Stimulated activated naive CD8-positive, alpha-beta T cell treated with anti-CD3 and anti-CD28 coated beads, Interleukin-15, Interleukin-2, amounts not matched to agents 100 ng/mL and 50 ng/mL, for 24 hours (primary cell): ENCODE measurements at regions not wholly inside any gene's neighbourhood (a gene's known extent, or its start where the extent isn't known, plus 50 kb on each side); places are given as distances from the start of the nearest gene placed in this dataset.
"Not testable (repeated sequence)": the region's sequence is repeated elsewhere in the genome, so short reads cannot be mapped to it uniquely, and the experiment has no call there.

Source experiments
- H3K27ac Mint-ChIP-seq: one replicate; pipeline ENCODE4 v1.8.0; 2021; ENCODE audit warnings: mild to moderate bottlenecking, mixed read lengths
- H3K27me3 Mint-ChIP-seq: one replicate; pipeline ENCODE4 v1.8.0; 2021; ENCODE audit warnings: mixed read lengths
- H3K36me3 Mint-ChIP-seq: one replicate; pipeline ENCODE4 v1.8.0; 2021; ENCODE audit warnings: low read depth, mixed read lengths
- H3K4me1 Mint-ChIP-seq: one replicate; pipeline ENCODE4 v1.8.0; 2021; ENCODE audit warnings: low read depth, mixed read lengths
- H3K4me3 Mint-ChIP-seq: one replicate; pipeline ENCODE4 v1.8.0; 2021; ENCODE audit warnings: mild to moderate bottlenecking, mixed read lengths
- H3K9me3 Mint-ChIP-seq: one replicate; pipeline ENCODE4 v1.8.0; 2021; ENCODE audit warnings: mixed read lengths

GRCh38 chr15:81852411-81853149, 193.2 kb downstream of the MEX3B start:
- Mint-ChIP-seq H3K27me3 (no peaks in the 10 kb centered on the region), H3K9me3 (no peaks in the 10 kb centered on the region), H3K4me1 (no peaks in the 10 kb centered on the region), H3K36me3 (no peaks in the 10 kb centered on the region), H3K4me3 (no peak overlapping the region), H3K27ac (no peak overlapping the region)

GRCh38 chr15:81851757-81852156, 194.1 kb downstream of the MEX3B start:
- Mint-ChIP-seq H3K27ac (no peak overlapping the region), H3K4me1 (no peaks in the 10 kb centered on the region), H3K9me3 (no peaks in the 10 kb centered on the region), H3K27me3 (no peaks in the 10 kb centered on the region), H3K4me3 (no peak overlapping the region), H3K36me3 (no peaks in the 10 kb centered on the region)

GRCh38 chr15:81851325-81851724, 194.5 kb downstream of the MEX3B start:
- Mint-ChIP-seq H3K36me3 (no peaks in the 10 kb centered on the region), H3K9me3 (no peaks in the 10 kb centered on the region), H3K4me3 (no peak overlapping the region), H3K27me3 (no peaks in the 10 kb centered on the region), H3K4me1 (no peaks in the 10 kb centered on the region), H3K27ac (no peak overlapping the region)

- no peaks in the 10 kb centered on the region for H3K36me3 Mint-ChIP-seq
- H3K9me3 Mint-ChIP-seq: no peaks in the 10 kb centered on the region
- no peak overlapping the region for H3K27ac Mint-ChIP-seq
- no peak overlapping the region for H3K4me3 Mint-ChIP-seq
- no peaks in the 10 kb centered on the region for H3K27me3 Mint-ChIP-seq
- no peaks in the 10 kb centered on the region for H3K4me1 Mint-ChIP-seq
These were observed 196.5 kb downstream of the MEX3B start for GRCh38 chr15:81849289-81849688.

- H3K4me1 Mint-ChIP-seq: no peaks in the 10 kb centered on the region
- no peak overlapping the region for H3K4me3 Mint-ChIP-seq
- no peaks in the 10 kb centered on the region for H3K9me3 Mint-ChIP-seq
- no peak overlapping the region for H3K27ac Mint-ChIP-seq
- no peaks in the 10 kb centered on the region for H3K36me3 Mint-ChIP-seq
- H3K27me3 Mint-ChIP-seq: no peaks in the 10 kb centered on the region
These were observed 197.1 kb downstream of the MEX3B start for GRCh38 chr15:81848701-81849100.

GRCh38 chr15:81843757-81844407, 201.9 kb downstream of the MEX3B start:
- Mint-ChIP-seq H3K27ac (no peak overlapping the region), H3K36me3 (no peaks in the 10 kb centered on the region), H3K27me3 (no peaks in the 10 kb centered on the region), H3K4me3 (no peak overlapping the region), H3K9me3 (no peaks in the 10 kb centered on the region), H3K4me1 (no peaks in the 10 kb centered on the region)

- H3K27me3 Mint-ChIP-seq: no peaks in the 10 kb centered on the region
- no peaks in the 10 kb centered on the region for H3K9me3 Mint-ChIP-seq
- no peaks in the 10 kb centered on the region for H3K36me3 Mint-ChIP-seq
- no peak overlapping the region for H3K27ac Mint-ChIP-seq
- H3K4me1 Mint-ChIP-seq: no peaks in the 10 kb centered on the region
- H3K4me3 Mint-ChIP-seq: no peak overlapping the region
These were observed 202.6 kb downstream of the MEX3B start for GRCh38 chr15:81843226-81843625.

GRCh38 chr15:81839387-81839786, 206.4 kb downstream of the MEX3B start:
- Mint-ChIP-seq H3K27me3 (no peaks in the 10 kb centered on the region), H3K36me3 (no peaks in the 10 kb centered on the region), H3K4me3 (no peak overlapping the region), H3K9me3 (no peaks in the 10 kb centered on the region), H3K27ac (no peak overlapping the region), H3K4me1 (no peaks in the 10 kb centered on the region)

- no peak overlapping the region for H3K27ac Mint-ChIP-seq
- H3K27me3 Mint-ChIP-seq: peaks cover 4% of the 10 kb centered on the region
- H3K9me3 Mint-ChIP-seq: no peaks in the 10 kb centered on the region
- H3K36me3 Mint-ChIP-seq: no peaks in the 10 kb centered on the region
- no peak overlapping the region for H3K4me3 Mint-ChIP-seq
- no peaks in the 10 kb centered on the region for H3K4me1 Mint-ChIP-seq
These were observed 210.1 kb downstream of the MEX3B start for GRCh38 chr15:81835731-81836130.

- H3K36me3 Mint-ChIP-seq: no peaks in the 10 kb centered on the region
- H3K27ac Mint-ChIP-seq: no peak overlapping the region
- no peaks in the 10 kb centered on the region for H3K4me1 Mint-ChIP-seq
- H3K9me3 Mint-ChIP-seq: no peaks in the 10 kb centered on the region
- H3K4me3 Mint-ChIP-seq: no peak overlapping the region
- H3K27me3 Mint-ChIP-seq: peaks cover 4% of the 10 kb centered on the region
These were observed 215.3 kb downstream of the MEX3B start for GRCh38 chr15:81830520-81830919.

- peaks cover 4% of the 10 kb centered on the region for H3K27me3 Mint-ChIP-seq
- no peaks in the 10 kb centered on the region for H3K36me3 Mint-ChIP-seq
- no peaks in the 10 kb centered on the region for H3K4me1 Mint-ChIP-seq
- no peaks in the 10 kb centered on the region for H3K9me3 Mint-ChIP-seq
- H3K27ac Mint-ChIP-seq: no peak overlapping the region
- no peak overlapping the region for H3K4me3 Mint-ChIP-seq
These were observed 215.9 kb downstream of the MEX3B start for GRCh38 chr15:81829918-81830317.

- no peaks in the 10 kb centered on the region for H3K9me3 Mint-ChIP-seq
- no peaks in the 10 kb centered on the region for H3K4me1 Mint-ChIP-seq
- H3K27me3 Mint-ChIP-seq: peaks cover 2% of the 10 kb centered on the region
- H3K4me3 Mint-ChIP-seq: no peak overlapping the region
- H3K36me3 Mint-ChIP-seq: no peaks in the 10 kb centered on the region
- H3K27ac Mint-ChIP-seq: no peak overlapping the region
These were observed 217.7 kb downstream of the MEX3B start for GRCh38 chr15:81828135-81828534.

- peaks cover 3% of the 10 kb centered on the region for H3K27me3 Mint-ChIP-seq
- no peak overlapping the region for H3K27ac Mint-ChIP-seq
- no peaks in the 10 kb centered on the region for H3K9me3 Mint-ChIP-seq
- H3K36me3 Mint-ChIP-seq: no peaks in the 10 kb centered on the region
- no peaks in the 10 kb centered on the region for H3K4me1 Mint-ChIP-seq
- no peak overlapping the region for H3K4me3 Mint-ChIP-seq
These were observed 220.7 kb downstream of the MEX3B start for GRCh38 chr15:81825136-81825535.

- not testable (repeated sequence) for H3K4me1 Mint-ChIP-seq, H3K27me3 Mint-ChIP-seq, H3K27ac Mint-ChIP-seq, H3K4me3 Mint-ChIP-seq, H3K9me3 Mint-ChIP-seq, H3K36me3 Mint-ChIP-seq
These were observed 223.2 kb downstream of the MEX3B start for GRCh38 chr15:81822587-81822986.

GRCh38 chr15:81819924-81820635, 225.7 kb downstream of the MEX3B start:
- Mint-ChIP-seq H3K4me1 (no peaks in the 10 kb centered on the region), H3K27ac (no peak overlapping the region), H3K36me3 (no peaks in the 10 kb centered on the region), H3K9me3 (no peaks in the 10 kb centered on the region), H3K27me3 (peaks cover 10% of the 10 kb centered on the region), H3K4me3 (no peak overlapping the region)
